Natural killer cell (primary cell): ENCODE measurements at regions not wholly inside any gene's neighbourhood (a gene's known extent, or its start where the extent isn't known, plus 50 kb on each side); places are given as distances from the start of the nearest gene placed in this dataset.
"Not testable (repeated sequence)": the region's sequence is repeated elsewhere in the genome, so short reads cannot be mapped to it uniquely, and the experiment has no call there.

ENCODE experiments used
- ATAC-seq, 3 donors: fragments of 150-1000 bp in 2 of 3; fragments of 200-7000 bp in 1 of 3; cut with Tn5 transposase; 1 replicate in 1 of 3; 2 replicates in 2 of 3; pipeline ENCODE4 v1.10.0; 2021; ENCODE audit warnings: mild to moderate bottlenecking in 2 of 3, moderate library complexity in 2 of 3
- DNase-seq, 2 donors: peaks; one replicate each; pipeline versions ENCODE4 v3.0.0 to v3.0.0-alpha.2; 2013 to 2021; ENCODE audit warnings: mixed read lengths in 1 of 2
- H3K27ac ChIP-seq: one replicate; pipeline ENCODE4 v1.5.1; 2013; ENCODE audit warnings: mild to moderate bottlenecking, low read length
- H3K27me3 ChIP-seq: one replicate; pipeline ENCODE4 v1.6.1; 2013; ENCODE audit warnings: low read length; ENCODE audit not compliant: control insufficient read depth, insufficient read depth
- H3K36me3 ChIP-seq: one replicate; pipeline ENCODE4 v1.6.1; 2013; ENCODE audit warnings: low read length; ENCODE audit not compliant: control insufficient read depth, insufficient read depth
- H3K4me1 ChIP-seq: one replicate; pipeline ENCODE4 v1.6.1; 2013; ENCODE audit warnings: low read length; ENCODE audit not compliant: control insufficient read depth, insufficient read depth
- H3K4me3 ChIP-seq: one replicate; pipeline ENCODE4 v1.5.1; 2013; ENCODE audit warnings: low read length
- H3K9me3 ChIP-seq: one replicate; pipeline ENCODE4 v1.6.1; 2013; ENCODE audit warnings: low read length; ENCODE audit not compliant: control insufficient read depth, insufficient read depth
- H3K27ac Mint-ChIP-seq, 2 donors: one replicate each; pipeline ENCODE4 v1.8.0; 2022; ENCODE audit warnings: mild to moderate bottlenecking in 2 of 2, mixed read lengths in 2 of 2, moderate library complexity in 1 of 2
- H3K27me3 Mint-ChIP-seq, 2 donors: one replicate each; pipeline ENCODE4 v1.8.0; 2022; ENCODE audit warnings: low read depth in 2 of 2, mixed read lengths in 2 of 2
- H3K36me3 Mint-ChIP-seq: one replicate; pipeline ENCODE4 v1.8.0; 2022; ENCODE audit warnings: mixed read lengths
- H3K4me1 Mint-ChIP-seq, 2 donors: one replicate each; pipeline ENCODE4 v1.8.0; 2022; ENCODE audit warnings: mixed read lengths in 2 of 2
- H3K4me3 Mint-ChIP-seq: one replicate; pipeline ENCODE4 v1.8.0; 2022; ENCODE audit warnings: mild to moderate bottlenecking, moderate library complexity, mixed read lengths
- H3K9me3 Mint-ChIP-seq, 2 donors: one replicate each; pipeline ENCODE4 v1.8.0; 2022; ENCODE audit warnings: mixed read lengths in 2 of 2
- WGBS: methylation state at CpG from one replicate; pipeline ENCODE4 v1.1.7; 2013; ENCODE audit warnings: missing lambda C conversion rate; ENCODE audit not compliant: insufficient coverage; 5-methylcytosine and 5-hydroxymethylcytosine counted together
- intact Hi-C: fragments of 100-400 bp; cut with micrococcal nuclease; formaldehyde crosslinking; loops from one replicate; pipeline ENCODE4 v1.14.2; 2022
- TF ChIP-seq, protein P1 (sequence below): fragments of 200-600 bp; IDR thresholded peaks from one replicate; pipeline ENCODE4 v1.8.0; 2022; ENCODE audit warnings: antibody characterized with exemption

GRCh38 chr12:65742018-65743010, 82.0 kb upstream of the HMGA2 start:
- TF ChIP-seq, protein P1, sequence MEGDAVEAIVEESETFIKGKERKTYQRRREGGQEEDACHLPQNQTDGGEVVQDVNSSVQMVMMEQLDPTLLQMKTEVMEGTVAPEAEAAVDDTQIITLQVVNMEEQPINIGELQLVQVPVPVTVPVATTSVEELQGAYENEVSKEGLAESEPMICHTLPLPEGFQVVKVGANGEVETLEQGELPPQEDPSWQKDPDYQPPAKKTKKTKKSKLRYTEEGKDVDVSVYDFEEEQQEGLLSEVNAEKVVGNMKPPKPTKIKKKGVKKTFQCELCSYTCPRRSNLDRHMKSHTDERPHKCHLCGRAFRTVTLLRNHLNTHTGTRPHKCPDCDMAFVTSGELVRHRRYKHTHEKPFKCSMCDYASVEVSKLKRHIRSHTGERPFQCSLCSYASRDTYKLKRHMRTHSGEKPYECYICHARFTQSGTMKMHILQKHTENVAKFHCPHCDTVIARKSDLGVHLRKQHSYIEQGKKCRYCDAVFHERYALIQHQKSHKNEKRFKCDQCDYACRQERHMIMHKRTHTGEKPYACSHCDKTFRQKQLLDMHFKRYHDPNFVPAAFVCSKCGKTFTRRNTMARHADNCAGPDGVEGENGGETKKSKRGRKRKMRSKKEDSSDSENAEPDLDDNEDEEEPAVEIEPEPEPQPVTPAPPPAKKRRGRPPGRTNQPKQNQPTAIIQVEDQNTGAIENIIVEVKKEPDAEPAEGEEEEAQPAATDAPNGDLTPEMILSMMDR: no peak
- Mint-ChIP-seq H3K36me3 (no peaks in the 10 kb centered on the region), H3K9me3 (no peaks in the 10 kb centered on the region), H3K4me1 (peaks cover 16 to 23% of the 10 kb centered on the region in 2 donors), H3K4me3 (peak overlapping the region; percentile 89), H3K27me3 (peaks cover 16 to 32% of the 10 kb centered on the region in 2 donors), H3K27ac (peak overlapping the region in 1 of 2 donors; percentile 70)
- peak in 1 of 2 donors; percentile 19 for DNase-seq
- ATAC-seq: peak; percentile 54 to 64 (median 57)
- Histone ChIP-seq H3K27me3 (peaks cover 8% of the 10 kb centered on the region), H3K9me3 (no peaks in the 10 kb centered on the region), H3K36me3 (no peaks in the 10 kb centered on the region), H3K27ac (no peak overlapping the region), H3K4me3 (peak overlapping the region; percentile 42), H3K4me1 (peaks cover 13% of the 10 kb centered on the region)
- intact Hi-C loops: no loop called here
- WGBS: 23% methylated on average over 84 of the region's 87 CpGs

DNA sequence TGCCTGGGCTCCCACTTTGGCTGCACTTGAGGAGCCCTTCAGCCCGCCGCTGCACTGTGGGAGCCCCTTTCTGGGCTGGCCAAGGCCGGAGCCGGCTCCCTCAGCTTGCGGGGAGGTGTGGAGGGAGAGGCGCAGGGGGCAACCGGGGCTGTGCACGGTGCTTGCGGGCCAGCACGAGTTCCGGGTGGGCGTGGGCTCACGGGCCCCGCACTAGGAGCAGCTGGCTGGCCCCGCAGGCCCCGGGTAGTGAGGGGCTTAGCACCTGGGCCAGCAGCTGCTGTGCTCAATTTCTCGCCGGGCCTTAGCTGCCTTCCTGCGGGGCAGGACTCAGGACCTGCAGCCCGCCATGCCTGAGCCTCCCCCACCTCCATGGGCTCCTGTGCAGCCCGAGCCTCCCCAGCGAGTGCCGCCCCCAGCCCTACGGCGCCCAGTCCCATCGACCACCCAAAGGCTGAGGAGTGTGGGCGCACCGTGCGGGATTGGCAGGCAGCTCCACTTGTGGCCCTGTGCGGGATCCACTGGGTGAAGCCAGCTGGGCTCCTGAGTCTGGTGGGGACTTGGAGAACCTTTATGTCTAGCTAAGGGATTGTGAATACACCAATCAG, 79.9 kb upstream of the HMGA2 start:
- peaks cover 22 to 27% of the 10 kb centered on the region in 2 donors for H3K4me1 Mint-ChIP-seq
- ATAC-seq, H3K4me3 Mint-ChIP-seq, H3K36me3 ChIP-seq, H3K4me3 ChIP-seq, H3K27me3 ChIP-seq, intact Hi-C loops, H3K9me3 Mint-ChIP-seq, H3K9me3 ChIP-seq, H3K27ac Mint-ChIP-seq, H3K27ac ChIP-seq, DNase-seq, H3K36me3 Mint-ChIP-seq: not testable (repeated sequence)
- 93% methylated on average over 30 of the region's 30 CpGs for WGBS
- peaks cover 13% of the 10 kb centered on the region for H3K4me1 ChIP-seq
- H3K27me3 Mint-ChIP-seq: peaks cover 22 to 49% of the 10 kb centered on the region in 2 donors

GRCh38 chr12:65747338-65747737, 76.9 kb upstream of the HMGA2 start:
- Mint-ChIP-seq H3K27ac (no peak overlapping the region), H3K4me1 (peaks cover 15 to 17% of the 10 kb centered on the region in 2 donors), H3K36me3 (no peaks in the 10 kb centered on the region), H3K9me3 (no peaks in the 10 kb centered on the region), H3K27me3 (peaks cover 30 to 56% of the 10 kb centered on the region in 2 donors), H3K4me3 (no peak overlapping the region)
- Histone ChIP-seq H3K4me3 (no peak overlapping the region), H3K4me1 (peaks cover 2% of the 10 kb centered on the region), H3K27ac (no peak overlapping the region), H3K36me3 (no peaks in the 10 kb centered on the region), H3K27me3 (peaks cover 8% of the 10 kb centered on the region), H3K9me3 (no peaks in the 10 kb centered on the region)
- TF ChIP-seq, protein P1: no peak
- intact Hi-C loops: no loop called here
- DNase-seq (no peak), ATAC-seq (no peak)
- 98% methylated on average over 3 of the region's 3 CpGs for WGBS

DNA sequence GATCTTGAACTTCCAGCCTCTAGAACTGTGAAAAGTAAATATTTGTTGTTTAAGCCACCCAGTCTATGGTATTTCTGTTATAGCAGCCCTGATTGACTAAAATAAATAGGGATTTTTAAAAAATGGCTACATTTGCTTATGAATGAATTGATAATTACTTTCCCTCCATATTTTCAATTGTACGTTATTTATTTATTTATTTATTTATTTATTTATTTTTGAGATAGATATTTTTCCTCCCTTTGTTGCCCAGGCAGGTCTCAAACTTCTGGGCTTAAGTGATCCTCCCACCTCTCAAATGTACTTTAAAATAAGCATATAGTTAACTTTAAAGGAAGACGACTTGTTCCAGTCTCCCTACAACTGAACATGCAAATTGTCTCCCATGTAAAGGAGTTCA, 76.0 kb upstream of the HMGA2 start:
- intact Hi-C loops: no loop called here
- Histone ChIP-seq H3K4me1 (no peaks in the 10 kb centered on the region), H3K36me3 (no peaks in the 10 kb centered on the region), H3K4me3 (no peak overlapping the region), H3K9me3 (no peaks in the 10 kb centered on the region), H3K27ac (no peak overlapping the region), H3K27me3 (peaks cover 1% of the 10 kb centered on the region)
- H3K9me3 Mint-ChIP-seq: no peaks in the 10 kb centered on the region
- TF ChIP-seq, protein P1: no peak
- no peak overlapping the region for H3K4me3 Mint-ChIP-seq
- H3K4me1 Mint-ChIP-seq: peaks cover 11% of the 10 kb centered on the region in 2 donors
- no CpG with 5 or more reads among the region's 2 CpGs for WGBS
- no peak for DNase-seq
- peaks cover 30 to 50% of the 10 kb centered on the region in 2 donors for H3K27me3 Mint-ChIP-seq
- ATAC-seq: no peak
- H3K36me3 Mint-ChIP-seq: no peaks in the 10 kb centered on the region
- no peak overlapping the region for H3K27ac Mint-ChIP-seq
